SH-SY5Y (cell line): ENCODE measurements at regions not wholly inside any gene's neighbourhood (a gene's known extent, or its start where the extent isn't known, plus 50 kb on each side); places are given as distances from the start of the nearest gene placed in this dataset.

Experiments
- GATA2 ChIP-seq: IDR thresholded peaks from 2 replicates; pipeline ENCODE4 v1.6.1; 2011; ENCODE audit warnings: mild to moderate bottlenecking, low read depth, low read length
- GATA3 ChIP-seq: IDR thresholded peaks from 2 replicates; pipeline ENCODE4 v1.6.1; 2011; ENCODE audit warnings: low read depth, mild to moderate bottlenecking, low read length, moderate library complexity

- TF ChIP-seq GATA3 (no peak), GATA2 (no peak)
Observed at GRCh38 chr9:16964228-16964627, 93.8 kb upstream of the BNC2 start.
